HG03280 (cell line): ENCODE measurements at regions not wholly inside any gene's neighbourhood (a gene's known extent, or its start where the extent isn't known, plus 50 kb on each side); places are given as distances from the start of the nearest gene placed in this dataset.
"Not testable (repeated sequence)": the region's sequence is repeated elsewhere in the genome, so short reads cannot be mapped to it uniquely, and the experiment has no call there.

Source experiments
- ATAC-seq: cut with Tn5 transposase; IDR thresholded peaks from one replicate; pipeline ENCODE4 v1.9.1; 2021; ENCODE audit warnings: mild to moderate bottlenecking, moderate library complexity; ENCODE audit not compliant: unreplicated experiment

- no peak for ATAC-seq
Measured at GRCh38 chr6:131336596-131336995, 201.3 kb downstream of the AKAP7 start.

- not testable (repeated sequence) for ATAC-seq
Measured at GRCh38 chr6:131346896-131347295, 211.6 kb downstream of the AKAP7 start.

- ATAC-seq: no peak
Measured at GRCh38 chr6:131348572-131348971, 213.3 kb downstream of the AKAP7 start.

GRCh38 chr6:131349199-131349598 lies 213.9 kb downstream of the AKAP7 start:
- ATAC-seq: no peak

GRCh38 chr6:131353106-131353505 lies 217.8 kb downstream of the AKAP7 start:
- ATAC-seq: no peak

- ATAC-seq: no peak
Measured at GRCh38 chr6:131353876-131354275, 218.6 kb downstream of the AKAP7 start.

GRCh38 chr6:131354356-131354755 lies 218.7 kb upstream of the ARG1 start:
- ATAC-seq: no peak

- ATAC-seq: no peak
Measured at GRCh38 chr6:131356161-131356560, 216.9 kb upstream of the ARG1 start.

GRCh38 chr6:131357501-131357900 lies 215.5 kb upstream of the ARG1 start:
- ATAC-seq: no peak

- no peak for ATAC-seq
Measured at GRCh38 chr6:131362070-131362469, 211.0 kb upstream of the ARG1 start.

- no peak for ATAC-seq
Measured at GRCh38 chr6:131362696-131363095, 210.3 kb upstream of the ARG1 start.

GRCh38 chr6:131363947-131364834 lies 208.8 kb upstream of the ARG1 start:
- ATAC-seq: no peak

- ATAC-seq: no peak
Measured at GRCh38 chr6:131366223-131366622, 206.8 kb upstream of the ARG1 start.

GRCh38 chr6:131367206-131367873 lies 205.7 kb upstream of the ARG1 start:
- ATAC-seq: no peak

- peak; percentile 81 for ATAC-seq
Measured at GRCh38 chr6:131368198-131368911, 204.7 kb upstream of the ARG1 start.

GRCh38 chr6:131372535-131372934 lies 200.5 kb upstream of the ARG1 start:
- no peak for ATAC-seq

- no peak for ATAC-seq
Measured at GRCh38 chr6:131377112-131377705, 195.8 kb upstream of the ARG1 start.

GRCh38 chr6:131378874-131379273 lies 194.2 kb upstream of the ARG1 start:
- ATAC-seq: no peak

GRCh38 chr6:131379948-131380347 lies 193.1 kb upstream of the ARG1 start:
- no peak for ATAC-seq

- no peak for ATAC-seq
Measured at GRCh38 chr6:131381052-131381708, 191.8 kb upstream of the ARG1 start.

- ATAC-seq: no peak
Measured at GRCh38 chr6:131381709-131382093, 191.3 kb upstream of the ARG1 start.
